GM21786 (cell line): ENCODE measurements at regions not wholly inside any gene's neighbourhood (a gene's known extent, or its start where the extent isn't known, plus 50 kb on each side); places are given as distances from the start of the nearest gene placed in this dataset.

Source experiments
- ATAC-seq: cut with Tn5 transposase; IDR thresholded peaks from one replicate; pipeline ENCODE4 v1.9.1; 2021; ENCODE audit not compliant: unreplicated experiment

DNA sequence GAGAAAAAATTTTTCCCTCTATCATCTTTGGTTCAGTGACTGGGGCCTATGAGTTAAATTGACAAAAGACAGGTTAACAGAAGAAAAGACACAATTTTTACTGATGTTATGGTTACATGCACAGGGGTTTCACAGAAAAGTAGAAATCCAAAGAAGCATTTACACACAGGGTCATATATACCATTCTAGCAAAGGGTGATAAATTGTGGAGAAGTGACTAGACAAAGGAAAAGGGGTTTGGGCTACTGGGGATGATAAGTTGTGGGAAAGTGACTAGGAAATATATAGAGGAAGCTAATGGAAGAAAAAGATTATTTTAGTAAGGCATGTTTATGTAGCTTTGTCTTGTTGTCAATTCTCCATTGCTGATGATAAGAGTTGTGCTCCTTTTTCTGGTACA, 276.7 kb upstream of the JARID2 start:
- no peak for ATAC-seq

DNA sequence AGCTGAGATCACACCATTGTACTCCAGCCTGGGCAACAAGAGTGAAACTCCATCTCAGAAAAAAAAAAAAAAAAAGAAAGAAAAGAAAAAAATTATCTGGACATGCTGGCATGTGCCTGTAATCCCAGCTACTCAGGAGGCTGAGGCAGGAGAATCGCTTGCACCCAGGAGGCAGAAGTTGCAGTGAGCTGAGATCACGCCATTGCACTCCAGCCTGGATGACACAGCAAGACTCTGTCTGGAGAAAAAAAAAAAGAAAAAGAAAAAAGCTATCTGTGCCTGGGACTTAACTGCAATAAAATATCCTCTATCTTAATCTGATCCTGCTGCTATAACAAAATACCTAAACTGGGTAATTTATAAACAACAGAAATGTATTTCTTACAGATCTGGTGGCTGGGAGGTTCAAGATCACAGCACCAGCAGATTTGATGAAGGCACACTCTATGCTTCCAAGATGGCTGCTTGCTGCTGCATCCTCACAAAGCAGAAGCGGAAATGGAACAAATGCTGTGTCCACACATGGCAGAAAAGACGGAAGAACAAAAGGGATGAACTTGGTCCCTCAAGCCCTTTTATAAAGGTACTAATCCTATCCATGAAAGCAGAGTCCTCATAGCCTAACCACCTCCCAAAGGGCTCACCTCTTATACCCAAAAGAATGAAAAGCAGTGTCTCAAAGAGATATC, 273.3 kb upstream of the JARID2 start:
- ATAC-seq = no peak

DNA sequence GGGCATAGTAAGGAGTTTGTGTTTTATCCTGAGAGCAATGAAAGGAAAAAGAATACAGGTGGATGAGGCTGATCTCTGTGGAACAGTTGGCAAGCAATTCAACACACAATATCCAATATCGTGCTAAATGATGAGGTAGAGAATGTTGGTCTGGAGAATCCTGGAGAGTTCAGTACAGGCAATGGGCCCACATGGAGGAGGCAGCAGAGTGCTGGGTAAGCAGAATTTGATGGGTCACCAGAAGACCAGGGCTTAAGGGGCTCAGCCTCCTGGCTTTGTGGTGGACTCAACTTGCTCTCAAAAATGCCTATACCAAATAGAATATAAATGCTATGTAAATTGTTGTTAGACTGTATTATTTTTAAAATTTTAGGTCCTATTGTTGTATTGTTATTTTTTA, 271.5 kb upstream of the JARID2 start:
- no peak for ATAC-seq

DNA sequence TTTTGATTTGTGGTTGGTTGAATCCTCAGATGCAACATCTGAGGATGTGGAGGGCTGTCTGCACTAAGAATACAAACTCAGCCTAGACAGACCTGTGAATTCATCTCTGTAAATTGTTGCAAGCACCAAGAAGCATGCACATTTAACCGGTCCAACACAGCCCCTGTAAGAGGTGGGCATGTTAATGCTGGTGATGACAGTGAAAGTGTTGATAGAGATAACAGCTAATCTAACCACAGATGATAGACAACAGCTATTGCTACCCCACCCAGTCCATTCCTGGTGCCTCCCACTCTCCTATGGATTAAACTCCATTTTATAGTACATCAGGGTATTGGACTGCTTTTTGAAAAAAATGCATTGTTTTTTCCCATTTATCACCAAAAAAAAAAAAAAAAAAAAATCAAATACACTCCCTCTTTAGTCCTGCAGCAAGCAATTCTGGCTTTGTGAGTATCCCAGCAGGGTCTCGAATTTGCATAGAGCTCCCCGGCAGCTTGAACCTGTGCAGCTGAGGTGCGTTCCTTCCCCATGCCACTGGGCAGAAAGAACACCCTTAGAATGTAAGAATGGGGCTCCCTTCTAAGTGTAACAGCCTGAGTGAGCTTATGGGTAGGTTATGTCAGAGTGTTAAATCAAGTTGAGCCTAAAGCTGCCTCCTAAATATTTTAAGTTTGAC, 270.9 kb upstream of the JARID2 start:
- no peak for ATAC-seq

DNA sequence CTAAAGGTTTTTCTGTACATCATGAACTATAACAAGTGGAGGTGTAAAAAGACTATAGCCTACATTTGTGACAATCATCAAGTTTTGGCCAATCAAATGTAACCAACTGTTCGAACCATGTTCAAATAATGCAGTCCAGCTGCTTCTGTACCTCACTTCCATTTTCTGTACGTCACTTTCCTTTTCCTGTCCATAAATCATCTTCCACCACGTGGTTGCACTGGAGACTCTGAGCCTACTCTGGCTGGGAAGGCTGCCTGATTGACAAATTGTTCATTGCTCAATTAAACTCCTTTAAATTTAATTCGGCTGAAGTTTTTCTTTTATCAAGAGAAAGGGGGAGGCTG, 270.4 kb upstream of the JARID2 start:
- no peak for ATAC-seq

DNA sequence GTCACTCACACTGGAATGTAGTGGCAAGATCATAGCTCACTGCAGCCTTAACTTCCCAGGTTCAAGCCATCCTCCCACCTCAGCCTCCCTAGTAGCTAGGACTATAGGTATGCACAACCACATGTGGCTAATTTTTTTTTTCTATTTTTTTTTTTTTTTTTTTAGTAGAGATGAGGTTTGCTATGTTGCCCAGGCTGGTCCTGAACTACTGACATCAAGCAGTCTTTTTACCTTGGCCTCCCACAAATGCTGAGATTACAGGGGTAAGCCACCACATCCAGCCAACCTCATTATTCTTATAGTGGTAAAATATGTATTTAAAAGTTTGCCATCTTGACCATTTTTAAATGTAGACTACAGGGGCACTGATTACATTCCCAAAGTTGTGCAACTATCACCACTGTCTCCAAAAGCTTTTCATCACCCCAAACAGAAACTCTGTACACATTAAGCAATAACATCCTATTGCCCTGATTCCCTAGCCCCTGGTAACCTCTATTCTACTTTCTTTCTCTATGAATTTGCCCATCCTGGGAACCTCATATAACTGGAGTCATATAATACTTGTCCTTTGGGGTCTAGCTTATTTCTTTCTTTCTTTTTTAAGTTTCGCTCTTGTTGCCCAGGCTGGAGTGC, 268.0 kb upstream of the JARID2 start:
- no peak for ATAC-seq

DNA sequence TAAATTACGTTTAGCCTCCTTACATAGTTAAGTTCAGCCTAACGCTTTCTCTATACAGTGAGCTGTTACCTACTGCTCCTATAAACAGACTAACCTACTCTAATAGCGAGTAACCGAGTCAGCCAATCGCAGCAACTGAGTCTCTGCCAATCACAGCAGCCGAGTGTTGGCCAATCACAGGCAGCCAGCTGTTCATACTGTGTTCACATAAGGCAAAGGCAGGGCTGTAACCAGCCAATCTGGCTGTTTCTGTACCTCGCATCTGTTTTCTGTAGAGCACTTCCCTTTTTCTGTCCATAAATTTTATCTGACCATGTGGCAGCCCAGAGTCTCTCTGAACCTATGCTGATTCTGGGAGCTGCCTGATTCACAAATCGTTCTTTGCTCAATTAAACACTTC, 263.9 kb upstream of the JARID2 start:
- no peak for ATAC-seq

DNA sequence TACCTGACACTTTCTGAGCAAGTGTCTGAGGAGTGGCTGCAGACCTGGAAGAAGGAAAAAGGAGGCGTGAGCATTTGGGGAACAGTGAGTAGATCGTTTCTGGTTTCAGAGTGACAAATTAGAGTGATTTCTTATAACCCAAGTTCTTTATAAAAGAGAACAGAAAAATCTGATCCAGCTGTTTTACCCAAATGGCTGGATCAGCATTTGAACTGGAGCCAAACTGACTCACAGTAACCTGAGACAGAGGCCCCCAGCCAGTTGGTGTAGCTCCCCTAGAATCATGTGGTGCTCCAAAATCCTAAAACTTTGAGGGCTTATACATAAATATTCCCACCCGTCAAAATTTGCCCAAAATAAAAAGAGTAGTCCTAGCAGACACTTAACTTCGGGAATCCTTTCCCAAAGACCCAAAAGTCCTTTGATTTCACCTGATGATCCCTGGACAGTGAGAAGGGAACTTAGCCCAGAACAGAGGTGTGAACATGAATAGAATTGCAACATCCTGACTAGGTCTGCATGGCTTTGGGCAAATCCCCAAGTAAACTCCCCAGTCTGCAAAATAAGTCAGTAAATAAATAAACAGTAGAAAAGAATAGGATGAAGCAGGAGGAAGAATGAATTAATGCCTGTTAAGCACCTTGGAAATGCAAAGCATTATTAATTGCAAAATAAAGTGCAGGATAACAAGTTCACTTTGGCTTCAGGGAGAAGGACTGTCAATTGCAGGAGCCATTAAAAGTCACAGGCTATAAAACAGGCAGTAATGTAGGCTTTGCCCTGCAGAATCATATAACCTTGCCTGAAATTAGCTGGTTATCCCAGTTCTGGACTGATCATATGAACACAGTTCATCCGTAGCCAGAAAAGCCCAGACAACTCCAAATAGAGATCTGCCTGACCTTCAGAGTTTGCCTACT, 262.0 kb upstream of the JARID2 start:
- no peak for ATAC-seq

DNA sequence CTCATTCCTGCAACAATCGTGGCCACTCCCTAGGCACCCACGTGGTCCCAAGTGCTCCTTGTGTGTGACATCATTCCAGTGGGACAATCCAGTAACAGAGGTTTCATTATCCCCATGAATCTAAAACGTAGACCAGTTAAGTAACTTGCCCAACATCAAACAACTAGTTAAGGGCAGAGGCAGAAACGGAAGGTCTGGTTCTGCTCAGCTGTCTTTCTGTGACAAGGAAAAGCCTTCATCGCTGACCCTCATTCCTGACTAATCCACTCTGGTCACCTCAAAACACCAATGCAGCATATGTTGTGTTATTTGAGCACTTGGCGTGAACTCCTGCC, 261.4 kb upstream of the JARID2 start:
- no peak for ATAC-seq

DNA sequence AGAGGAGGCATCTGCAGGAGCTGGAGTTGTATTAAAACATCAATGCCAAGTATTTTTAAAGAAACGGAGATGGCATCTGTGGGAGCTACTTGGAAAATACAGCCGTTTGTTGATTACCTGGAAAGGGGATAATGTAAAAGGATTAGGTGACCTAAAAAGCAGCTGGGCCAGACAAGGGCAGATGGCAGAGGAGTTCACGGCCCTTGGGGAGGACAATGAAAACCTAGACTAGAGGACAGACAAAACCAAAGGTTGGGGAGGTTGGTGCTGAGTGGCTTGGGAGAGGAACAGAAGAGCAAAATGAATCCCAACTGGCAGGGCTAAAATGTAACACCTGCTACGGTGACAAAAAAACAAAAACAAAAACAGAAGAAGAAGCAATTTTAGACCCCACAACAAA, 260.5 kb upstream of the JARID2 start:
- no peak for ATAC-seq

DNA sequence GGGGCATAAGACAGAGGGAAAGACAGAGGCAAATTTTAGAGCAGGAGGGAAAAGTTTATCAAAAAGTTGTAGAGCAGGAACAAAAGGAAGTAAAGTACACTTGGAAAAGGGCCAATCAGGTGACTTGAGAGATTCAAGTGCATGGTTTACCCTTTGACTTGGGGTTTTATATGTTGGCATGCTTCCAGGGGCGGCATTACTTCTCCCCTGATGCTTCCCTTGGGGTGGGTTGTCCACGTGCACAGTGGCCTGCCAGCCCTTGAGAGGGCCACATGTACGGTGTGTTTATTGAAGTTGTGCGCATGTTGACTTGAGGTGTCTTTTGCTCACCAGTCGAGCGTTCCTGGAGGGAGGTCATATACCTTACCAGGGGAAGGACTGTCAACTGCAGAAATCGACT, 259.5 kb upstream of the JARID2 start:
- ATAC-seq = no peak

DNA sequence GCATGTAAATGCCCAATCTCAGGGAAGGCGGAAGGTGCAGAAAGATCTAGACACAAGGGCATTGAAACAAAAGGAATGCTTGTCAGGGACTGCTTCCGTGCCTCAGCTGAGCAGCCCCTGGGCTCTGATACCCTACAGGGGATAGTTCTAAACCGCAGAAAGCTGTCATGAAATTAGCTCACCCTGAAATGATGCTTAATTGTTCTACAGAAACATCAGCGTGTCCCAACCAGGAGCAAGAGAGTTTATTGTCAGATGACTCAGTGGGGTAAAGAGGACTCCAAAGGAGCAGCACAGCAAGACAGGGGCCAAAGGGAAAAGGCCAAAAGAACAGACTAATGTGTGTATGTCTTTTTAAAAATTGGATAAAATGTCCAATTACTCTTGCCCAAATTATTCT, 258.4 kb upstream of the JARID2 start:
- ATAC-seq = no peak

DNA sequence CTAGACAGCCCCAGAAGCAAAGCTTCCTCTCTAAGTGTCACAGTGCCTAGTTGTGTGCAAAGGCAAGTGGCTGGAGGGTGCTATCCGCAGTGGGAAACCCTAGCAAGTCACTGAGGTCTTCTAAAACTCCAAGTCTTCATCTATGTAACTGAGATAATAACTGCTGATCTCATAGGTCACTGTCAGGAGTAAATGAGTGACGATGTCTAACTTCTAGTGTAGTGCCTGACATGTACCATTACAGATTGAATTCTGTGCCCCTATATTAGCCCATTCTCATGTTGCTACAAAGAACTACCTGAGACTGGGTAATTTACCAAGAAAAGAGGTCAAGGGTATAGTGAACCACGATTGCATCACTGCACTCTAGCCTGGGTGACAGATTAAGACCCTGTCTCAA, 253.5 kb upstream of the JARID2 start:
- ATAC-seq = no peak

DNA sequence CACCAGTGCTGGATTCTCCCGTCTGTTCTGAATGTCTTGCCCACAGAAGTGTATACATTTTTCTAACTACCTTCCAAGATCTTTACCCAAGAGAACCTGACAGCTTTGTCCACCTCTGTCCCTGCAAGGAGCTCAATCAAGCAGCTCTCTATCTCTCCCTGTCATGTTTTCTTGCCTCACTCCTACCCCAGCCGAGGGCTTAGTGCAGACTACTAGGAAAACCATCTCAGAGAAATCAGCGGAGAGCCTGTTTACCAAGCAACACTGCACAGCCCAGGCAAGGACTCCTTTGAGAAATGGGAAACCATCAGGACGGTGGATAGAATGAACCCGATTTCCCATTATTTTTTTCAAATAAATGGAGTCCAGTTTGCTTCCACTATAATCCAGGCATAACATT, 250.7 kb upstream of the JARID2 start:
- no peak for ATAC-seq

DNA sequence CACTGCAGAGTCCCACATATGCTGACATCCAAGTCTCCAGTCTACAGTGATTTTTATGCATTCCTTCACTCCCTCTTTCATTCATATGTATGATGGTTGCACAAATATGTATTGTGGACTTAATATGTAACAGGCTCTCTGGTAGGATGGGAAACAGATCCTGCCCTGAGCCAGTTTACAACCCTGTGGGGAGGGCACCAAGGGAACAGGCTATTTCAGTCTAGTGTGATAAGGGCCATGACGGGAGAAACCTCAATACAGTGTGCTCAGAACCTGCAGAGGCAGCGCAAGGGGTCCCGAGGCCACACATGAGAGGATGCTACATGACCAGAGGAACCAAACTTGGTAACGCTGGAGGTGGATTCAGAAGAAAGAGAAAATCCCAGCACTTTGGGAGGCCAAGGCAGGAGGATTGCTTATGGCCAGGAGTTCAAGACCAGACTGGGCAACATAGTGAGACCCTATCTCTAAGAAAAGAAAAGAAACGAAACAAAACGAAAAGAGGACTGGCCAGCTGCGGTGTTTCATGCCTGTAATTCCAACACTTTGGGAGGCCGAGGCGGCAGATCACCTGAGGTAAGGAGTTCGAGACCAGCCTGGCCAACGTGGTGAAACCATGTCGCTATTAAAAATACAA, 249.8 kb upstream of the JARID2 start:
- ATAC-seq = no peak

DNA sequence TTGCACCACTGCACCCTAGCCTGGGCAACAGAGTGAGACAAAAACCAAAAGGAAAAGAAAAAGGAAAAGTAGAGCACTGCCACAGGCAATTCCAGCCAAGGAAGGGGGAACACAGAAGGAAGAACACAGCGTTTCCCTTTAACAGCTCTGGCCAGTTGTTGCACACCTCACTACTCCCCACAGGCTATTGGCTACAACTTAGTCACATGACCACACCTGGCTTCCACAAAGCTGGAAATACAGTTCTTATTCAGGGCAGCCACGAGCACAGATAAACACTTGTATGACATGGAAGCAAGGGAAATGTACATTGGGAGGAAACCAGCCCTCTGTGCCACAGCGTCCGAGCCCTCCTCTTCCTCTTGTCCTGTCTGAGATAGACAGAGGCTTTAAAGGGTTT, 249.0 kb upstream of the JARID2 start:
- no peak for ATAC-seq

DNA sequence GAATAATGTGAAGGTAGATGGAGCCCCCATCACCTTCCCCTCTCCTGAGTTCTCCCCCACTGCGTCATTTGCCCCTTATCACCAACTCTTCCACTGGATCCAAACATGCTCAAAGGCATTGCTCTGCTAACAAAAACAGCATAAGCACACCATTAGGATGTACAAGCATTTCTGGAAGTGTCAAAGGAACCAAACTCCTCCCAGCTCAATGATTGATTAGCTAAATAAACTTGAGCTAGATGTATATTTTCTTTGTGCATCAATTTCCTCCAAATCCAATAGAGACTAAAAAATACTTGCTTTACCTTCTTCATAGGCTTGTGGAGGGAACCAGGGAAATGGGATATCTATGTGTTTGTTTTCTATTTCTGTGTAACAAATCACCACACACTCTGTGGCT, 248.4 kb upstream of the JARID2 start:
- ATAC-seq = no peak

DNA sequence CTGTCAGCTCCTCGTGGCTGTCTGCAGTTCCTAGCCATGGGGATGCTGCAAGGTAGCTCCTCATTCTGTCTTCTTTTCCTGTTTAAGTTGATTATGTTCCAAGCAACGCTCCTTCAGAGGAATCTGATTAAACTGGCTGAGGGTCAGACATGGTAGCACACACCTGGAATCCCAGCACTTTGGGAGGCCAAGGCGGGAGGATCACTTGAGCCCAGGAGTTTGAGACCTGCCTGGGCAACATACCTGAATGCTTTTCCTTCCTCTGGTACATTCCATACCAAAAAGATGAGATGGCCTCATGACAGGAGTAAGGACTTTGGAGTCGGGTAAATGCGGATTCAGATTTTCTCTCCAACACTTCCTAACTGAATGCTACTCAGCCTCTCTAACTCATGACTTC, 246.8 kb upstream of the JARID2 start:
- no peak for ATAC-seq

DNA sequence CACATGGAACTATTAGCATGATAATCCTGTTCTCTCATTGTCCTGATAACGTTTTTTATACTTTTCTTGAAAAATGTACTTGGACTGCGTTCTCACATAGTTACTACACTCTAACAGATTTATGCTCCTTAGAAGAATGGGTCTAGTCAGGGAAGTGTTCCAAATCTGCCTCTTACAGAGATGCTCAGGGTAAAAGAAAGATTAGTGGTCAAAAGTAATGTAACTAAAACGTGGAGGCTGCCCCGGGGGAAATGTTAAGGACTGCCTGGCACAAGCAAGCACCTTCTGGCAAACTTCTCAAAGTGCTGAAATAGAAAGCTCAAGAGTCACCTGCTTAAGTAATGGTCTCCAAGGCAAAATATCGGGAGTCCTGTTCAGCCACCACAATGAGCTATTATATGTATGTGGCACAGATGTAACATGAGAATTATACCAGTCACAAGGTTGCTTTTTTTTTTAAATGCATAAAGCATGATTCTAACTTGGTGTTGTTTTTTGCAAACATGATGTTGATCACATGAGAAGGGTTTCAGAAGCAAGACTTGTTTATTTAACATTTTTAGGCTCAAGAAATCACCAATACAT, 244.5 kb upstream of the JARID2 start:
- no peak for ATAC-seq

DNA sequence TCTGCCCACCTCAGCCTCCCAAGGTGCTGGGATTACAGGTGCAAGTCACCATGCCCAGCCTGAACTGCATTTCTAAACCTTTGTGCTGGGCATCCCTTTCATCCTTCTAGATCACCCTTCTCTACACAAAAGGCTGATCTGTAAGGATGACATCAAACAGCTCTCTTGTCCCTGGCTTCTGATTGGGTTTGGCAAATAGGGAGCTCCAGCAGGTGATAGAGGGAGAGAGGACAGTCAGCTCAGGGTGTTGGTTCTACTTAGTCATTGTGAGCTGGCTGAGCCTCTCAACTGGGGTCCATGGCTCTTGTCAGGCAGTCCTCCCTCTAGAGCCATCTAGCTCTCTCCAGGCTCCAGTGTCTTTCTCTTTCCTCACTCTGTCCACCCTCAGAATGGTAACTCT, 237.6 kb upstream of the JARID2 start:
- no peak for ATAC-seq

DNA sequence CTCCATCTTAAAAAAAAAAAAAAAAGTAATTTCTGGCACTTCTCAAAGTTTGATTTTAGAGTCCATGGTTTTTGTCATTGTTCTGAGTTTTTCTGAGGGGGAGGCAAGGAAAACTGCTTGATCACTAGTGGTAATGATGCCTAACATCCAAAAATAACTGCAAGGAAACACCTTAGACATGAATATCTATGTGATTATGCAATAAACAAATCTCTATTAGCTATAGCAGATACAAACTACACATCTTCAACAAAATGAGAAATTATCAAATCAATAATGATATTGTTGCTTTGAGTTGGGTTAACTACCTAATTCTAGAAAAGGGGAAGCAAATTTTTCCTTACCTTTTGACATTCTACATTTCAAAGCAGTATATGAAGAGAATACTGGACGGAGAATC, 230.9 kb upstream of the JARID2 start:
- no peak for ATAC-seq
